GM10248 (cell line): ENCODE measurements at regions not wholly inside any gene's neighbourhood (a gene's known extent, or its start where the extent isn't known, plus 50 kb on each side); places are given as distances from the start of the nearest gene placed in this dataset.
"Not testable (repeated sequence)": the region's sequence is repeated elsewhere in the genome, so short reads cannot be mapped to it uniquely, and the experiment has no call there.

Source experiments
- CTCF ChIA-PET: fragments of 300-600 bp; sonication (Branson Sonifier 250); formaldehyde crosslinking; extraction: SDS; loops from one replicate; lab custom pipeline; 2021; ENCODE audit warnings: antibody characterized with exemption; lab: Yijun Ruan, JAX
- POLR2A ChIA-PET: fragments of 350-650 bp; sonication (Branson Sonifier 250); formaldehyde crosslinking; extraction: SDS; loops from one replicate; lab custom pipeline; 2020; ENCODE audit warnings: antibody characterized with exemption; lab: Yijun Ruan, JAX
- DNase-seq: peaks from one replicate; pipeline ENCODE4 v3.0.0; 2012; ENCODE audit errors: extremely low spot score
- TF ChIP-seq, protein P1 (sequence below): IDR thresholded peaks from 2 replicates; pipeline ENCODE4 v1.5.1; 2012; ENCODE audit warnings: mild to moderate bottlenecking, low read depth; ENCODE audit errors: extremely low read depth, missing control alignments, control extremely low read depth

DNA sequence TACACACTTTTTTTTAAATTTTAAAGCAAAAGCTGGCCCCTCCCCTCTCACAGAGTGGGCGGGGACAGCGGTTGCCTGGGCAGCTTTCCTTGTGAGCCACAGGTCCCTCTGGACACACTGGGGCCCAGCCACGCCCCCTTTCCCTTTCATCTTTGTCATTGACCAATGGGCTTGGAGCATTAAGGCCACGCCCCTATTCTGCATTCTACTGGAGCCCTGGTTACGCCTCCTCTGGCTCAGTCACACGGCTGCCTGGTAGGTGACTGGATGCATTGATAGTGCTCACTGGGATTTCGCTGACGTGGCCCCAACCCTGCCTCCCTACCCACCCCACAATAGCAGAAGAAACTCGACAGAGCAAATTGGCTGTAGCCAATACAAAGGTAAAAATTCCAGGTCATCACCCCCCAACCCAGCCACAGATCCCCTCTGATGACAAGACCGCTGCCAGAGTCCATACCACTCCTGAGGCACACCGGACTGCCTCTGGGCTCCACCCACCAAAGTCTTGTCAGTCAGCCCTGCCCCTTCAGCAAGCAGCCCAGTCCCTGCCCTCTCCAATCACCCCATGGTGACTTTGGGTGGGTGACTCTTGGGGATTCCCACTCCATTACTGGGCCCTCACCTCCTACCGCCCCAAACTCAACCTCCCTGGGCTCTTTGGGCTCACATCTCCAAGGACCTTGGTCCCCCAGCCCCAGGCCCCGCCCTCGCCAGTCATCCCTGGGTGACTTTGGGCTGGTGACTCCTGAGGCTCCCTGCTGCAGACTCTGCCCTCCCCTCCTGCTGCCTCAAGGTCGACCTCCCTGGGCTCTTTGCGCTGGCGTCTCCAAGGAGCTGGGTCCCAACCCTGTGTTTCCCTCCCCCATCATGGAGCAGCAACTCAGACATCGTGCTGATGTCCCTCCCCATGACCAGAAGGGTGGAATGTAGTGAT is 112.2 kb upstream of the FAN1 start:
- ChIA-PET CTCF (interaction anchor here (1.6 kb wide), 1 partner anchor 339 kb away, joined by 4 read pairs; no protein-coding TSS in a partner anchor), POLR2A (no interaction called here)
- no peak for DNase-seq
- TF ChIP-seq, protein P1, sequence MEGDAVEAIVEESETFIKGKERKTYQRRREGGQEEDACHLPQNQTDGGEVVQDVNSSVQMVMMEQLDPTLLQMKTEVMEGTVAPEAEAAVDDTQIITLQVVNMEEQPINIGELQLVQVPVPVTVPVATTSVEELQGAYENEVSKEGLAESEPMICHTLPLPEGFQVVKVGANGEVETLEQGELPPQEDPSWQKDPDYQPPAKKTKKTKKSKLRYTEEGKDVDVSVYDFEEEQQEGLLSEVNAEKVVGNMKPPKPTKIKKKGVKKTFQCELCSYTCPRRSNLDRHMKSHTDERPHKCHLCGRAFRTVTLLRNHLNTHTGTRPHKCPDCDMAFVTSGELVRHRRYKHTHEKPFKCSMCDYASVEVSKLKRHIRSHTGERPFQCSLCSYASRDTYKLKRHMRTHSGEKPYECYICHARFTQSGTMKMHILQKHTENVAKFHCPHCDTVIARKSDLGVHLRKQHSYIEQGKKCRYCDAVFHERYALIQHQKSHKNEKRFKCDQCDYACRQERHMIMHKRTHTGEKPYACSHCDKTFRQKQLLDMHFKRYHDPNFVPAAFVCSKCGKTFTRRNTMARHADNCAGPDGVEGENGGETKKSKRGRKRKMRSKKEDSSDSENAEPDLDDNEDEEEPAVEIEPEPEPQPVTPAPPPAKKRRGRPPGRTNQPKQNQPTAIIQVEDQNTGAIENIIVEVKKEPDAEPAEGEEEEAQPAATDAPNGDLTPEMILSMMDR, result no peak

DNA sequence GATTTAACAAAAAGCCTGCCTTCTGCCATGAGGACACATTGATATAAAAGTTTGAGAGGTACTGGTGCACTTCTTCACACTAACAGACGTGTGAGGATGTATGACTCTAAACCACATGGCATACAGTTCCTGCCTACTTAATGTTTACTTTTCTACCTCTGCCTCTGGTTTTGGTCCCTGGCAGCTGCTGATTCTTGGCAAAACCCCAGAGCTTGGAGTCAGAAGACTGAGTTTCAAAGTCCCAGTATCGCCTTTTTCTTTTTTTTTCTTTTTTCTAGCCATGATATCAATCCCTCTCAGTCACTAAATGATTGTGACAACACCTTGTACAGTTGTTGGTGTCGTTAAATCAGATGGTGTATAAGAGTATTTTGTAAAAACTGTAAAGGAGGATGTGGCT is 110.9 kb upstream of the FAN1 start:
- CTCF ChIA-PET, POLR2A ChIA-PET, DNase-seq: not testable (repeated sequence)

DNA sequence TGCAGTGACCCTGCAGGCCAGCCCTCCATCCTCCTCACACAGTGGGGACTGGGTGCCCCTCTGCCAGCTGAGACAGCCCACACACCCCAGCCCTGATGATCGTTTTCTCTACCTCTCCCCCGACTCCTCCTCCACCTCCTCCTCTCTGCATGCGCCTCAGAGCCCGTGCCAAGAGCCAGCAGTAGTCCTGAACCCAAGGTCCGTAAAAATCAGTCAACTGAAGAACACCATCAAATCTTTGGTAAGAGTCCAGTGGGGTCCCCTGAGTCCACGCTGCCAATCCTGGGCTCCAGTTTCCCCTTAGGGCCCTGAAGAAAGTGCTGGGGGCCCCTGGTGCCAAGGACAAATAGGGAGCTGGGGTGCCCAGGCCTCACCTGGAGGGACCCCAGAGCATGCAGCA is 109.3 kb upstream of the FAN1 start:
- TF ChIP-seq, protein P1, result no peak
- no peak for DNase-seq
- POLR2A ChIA-PET, result no interaction called here
- CTCF ChIA-PET, result no interaction called here

DNA sequence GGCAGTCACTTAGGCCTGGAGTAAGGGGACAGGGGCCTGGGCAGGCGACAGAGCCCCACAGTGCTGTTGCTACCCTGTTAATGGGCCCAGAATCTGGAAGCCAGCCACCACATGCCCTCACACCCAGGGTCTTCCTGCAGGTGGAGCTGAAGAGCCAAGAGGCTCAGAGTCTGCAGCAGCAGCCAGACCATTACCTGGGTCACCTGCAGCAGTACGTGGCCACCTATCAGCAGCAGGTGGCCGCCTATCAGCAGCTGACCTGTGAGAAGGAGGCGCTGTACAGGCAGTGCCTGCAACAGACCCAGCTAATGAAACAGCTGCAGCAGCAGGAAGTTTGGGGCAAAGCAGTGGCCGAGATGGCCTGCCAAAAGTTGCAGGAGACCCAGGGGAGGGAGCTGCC is 104.2 kb upstream of the FAN1 start:
- POLR2A ChIA-PET, DNase-seq: not testable (repeated sequence)
- CTCF ChIA-PET, result interaction anchor here (0.7 kb wide), 1 partner anchor 330 kb away, joined by 4 read pairs; no protein-coding TSS in a partner anchor

DNA sequence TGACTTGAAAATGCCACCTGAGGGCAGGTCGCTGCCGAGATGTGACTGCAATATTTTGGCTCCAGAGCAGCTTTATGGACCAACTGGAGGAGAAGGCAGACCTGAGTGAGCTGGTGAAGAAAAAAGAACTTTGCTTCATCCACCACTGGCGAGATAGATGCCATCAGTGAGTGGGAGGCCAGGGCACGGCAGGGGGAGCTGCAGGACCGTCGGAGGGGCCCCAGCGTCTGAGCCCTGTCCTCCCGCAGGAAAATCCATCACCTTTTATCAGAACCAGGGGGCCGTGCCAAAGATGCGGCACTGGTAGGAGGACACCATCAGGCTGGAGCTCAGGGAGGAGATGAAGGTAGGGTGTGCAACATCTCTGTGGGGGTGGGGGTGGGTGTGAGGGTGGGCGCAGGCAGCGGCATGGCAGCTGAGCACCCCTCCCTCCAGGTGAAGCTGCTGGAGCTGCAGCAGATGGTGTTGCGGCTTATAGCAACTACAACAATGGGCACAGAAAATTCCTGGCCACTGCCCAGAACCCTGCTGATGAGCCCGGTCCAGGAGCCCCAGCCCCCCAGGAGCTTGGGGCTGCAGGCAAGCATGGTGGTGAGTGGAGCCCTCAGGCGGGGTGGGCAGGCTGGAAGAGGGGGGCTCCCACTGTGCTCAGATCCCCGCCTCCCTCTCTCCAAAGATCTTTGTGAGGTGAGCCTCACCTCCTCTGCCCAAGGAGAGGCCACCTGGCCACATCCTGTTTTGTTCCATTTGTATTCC is 102.4 kb upstream of the FAN1 start:
- CTCF ChIA-PET, result interaction anchor here (1.0 kb wide), 1 partner anchor 328 kb away, joined by 3 read pairs; no protein-coding TSS in a partner anchor
- POLR2A ChIA-PET, DNase-seq: not testable (repeated sequence)
- TF ChIP-seq, protein P1, result peak; percentile 18

DNA sequence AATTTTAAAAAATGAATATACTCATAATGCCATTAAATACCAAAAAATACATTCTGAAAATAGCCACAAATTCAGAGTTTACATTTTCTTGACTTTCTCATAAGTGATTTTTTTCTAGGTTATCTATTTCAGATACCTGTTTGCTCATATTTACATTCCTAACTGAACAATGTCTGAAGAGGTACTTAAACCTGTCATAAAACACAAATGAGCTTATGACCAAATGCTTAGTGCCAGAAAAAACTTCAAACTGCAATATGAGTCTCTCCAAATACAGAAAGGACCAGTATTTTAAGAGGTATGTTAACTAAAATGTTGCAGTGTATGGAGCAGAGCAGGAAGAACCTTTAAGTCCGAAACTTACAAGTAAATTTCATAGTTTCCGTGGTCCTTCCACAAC is 101.7 kb upstream of the FAN1 start:
- DNase-seq, POLR2A ChIA-PET: not testable (repeated sequence)
- CTCF ChIA-PET, result interaction anchor here (1.2 kb wide), 1 partner anchor 327 kb away, joined by 5 read pairs; no protein-coding TSS in a partner anchor

DNA sequence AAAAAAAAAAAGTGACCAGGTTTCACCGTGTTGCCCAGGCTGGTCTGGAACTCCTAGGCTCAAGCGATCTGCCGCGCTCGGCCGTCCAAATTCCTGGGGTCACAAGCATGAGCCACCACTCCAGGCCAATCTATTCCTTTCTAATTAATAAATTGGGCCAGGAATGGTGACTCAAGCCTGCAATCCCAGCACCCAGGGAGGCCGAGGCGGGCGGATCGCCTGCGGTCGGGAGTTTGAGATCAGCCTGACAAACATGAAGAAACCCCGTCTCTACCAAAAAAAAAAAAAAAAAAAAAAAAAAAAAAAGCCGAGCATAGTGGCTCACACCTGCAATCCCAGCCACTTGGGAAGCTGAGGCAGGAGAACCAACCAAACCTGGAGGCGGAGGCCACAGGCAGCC is 100.0 kb upstream of the FAN1 start:
- CTCF ChIA-PET, POLR2A ChIA-PET, DNase-seq: not testable (repeated sequence)

DNA sequence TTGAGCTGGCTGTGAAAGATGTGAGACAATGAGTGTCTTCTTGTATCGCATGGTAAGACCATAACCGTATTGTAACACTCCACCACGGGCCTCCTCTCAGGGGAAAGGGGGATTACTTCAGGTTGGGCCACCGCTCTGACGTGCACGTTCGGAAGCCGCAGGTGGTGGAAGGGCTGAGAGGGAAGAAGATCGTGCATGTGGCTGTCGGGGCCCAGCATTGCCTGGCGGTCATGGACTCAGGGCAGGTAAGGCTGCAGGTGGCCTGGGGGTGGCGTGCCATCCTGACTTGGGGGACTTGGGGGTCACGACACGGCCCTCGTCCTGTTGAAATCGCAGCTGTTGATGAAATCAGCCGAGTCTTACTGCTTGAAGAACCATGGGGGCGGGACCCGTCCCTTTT is 87.3 kb upstream of the FAN1 start:
- no peak for DNase-seq
- ChIA-PET POLR2A (no interaction called here), CTCF (no interaction called here)
- TF ChIP-seq, protein P1, result no peak

DNA sequence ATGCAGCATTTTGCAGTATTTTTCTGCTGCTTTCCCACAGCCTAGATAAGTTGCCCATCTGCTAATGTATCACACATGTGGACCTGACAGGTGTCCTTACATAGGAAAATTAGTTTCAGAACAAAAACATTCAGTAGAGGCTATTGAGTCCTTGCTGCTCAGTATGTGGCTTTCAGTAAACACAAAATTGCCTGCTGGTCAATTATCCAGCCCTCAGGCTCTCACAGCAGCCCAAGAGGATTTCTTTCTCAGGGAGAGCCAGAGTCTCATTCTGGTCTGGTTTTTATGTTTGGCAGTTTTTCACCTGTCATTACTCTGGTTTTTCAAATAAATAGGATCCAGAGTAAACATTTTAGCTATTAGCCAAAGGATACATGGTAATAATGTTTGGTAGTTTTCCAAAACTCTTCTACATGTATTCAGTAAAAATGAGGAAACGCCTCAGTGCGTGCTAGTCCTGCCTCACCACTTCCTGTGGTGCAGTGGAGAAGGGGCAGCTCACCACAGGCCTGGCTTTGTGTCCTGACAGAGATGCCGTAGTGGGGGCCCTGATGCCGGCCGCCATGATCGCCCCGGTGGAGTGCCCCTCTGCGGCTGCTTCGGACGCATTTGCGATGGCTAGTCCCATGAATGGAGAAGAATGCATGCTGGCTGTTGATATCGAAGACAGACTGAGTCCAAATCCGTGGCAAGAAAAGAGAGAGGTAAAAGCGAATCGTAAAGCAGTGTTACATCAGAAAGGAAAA is 80.5 kb upstream of the FAN1 start:
- CTCF ChIA-PET, POLR2A ChIA-PET: not testable (repeated sequence)
- DNase-seq, result peak; percentile 41
